Uterus (tissue), 3 donors: ENCODE measurements at regions not wholly inside any gene's neighbourhood (a gene's known extent, or its start where the extent isn't known, plus 50 kb on each side); places are given as distances from the start of the nearest gene placed in this dataset.
"Not testable (repeated sequence)": the region's sequence is repeated elsewhere in the genome, so short reads cannot be mapped to it uniquely, and the experiment has no call there.

ENCODE experiments used
- DNase-seq, 2 donors: peaks; one replicate each; pipeline ENCODE4 v3.0.0-alpha.2; 2019 to 2020
- H3K27ac ChIP-seq, 2 donors: fragments of 200-600 bp; sonication (generic); 1 replicate in 1 of 2; 2 replicates in 1 of 2; pipeline ENCODE4 v1.5.1; 2016 to 2018
- H3K27me3 ChIP-seq, 2 donors: fragments of 200-600 bp; sonication (generic); one replicate each; pipeline ENCODE4 v1.5.1; 2018 to 2019; ENCODE audit warnings: control low read depth in 1 of 2
- H3K36me3 ChIP-seq, 2 donors: fragments of 200-600 bp; sonication (generic); one replicate each; pipeline ENCODE4 v1.5.1; 2019; ENCODE audit warnings: control low read depth in 1 of 2
- H3K4me1 ChIP-seq, 2 donors: fragments of 200-600 bp; sonication (generic); one replicate each; pipeline ENCODE4 v1.5.1; 2018 to 2019; ENCODE audit warnings: control low read depth in 1 of 2
- H3K4me3 ChIP-seq, 2 donors: fragments of 200-600 bp; sonication (generic); 1 replicate in 1 of 2; 2 replicates in 1 of 2; pipeline ENCODE4 v1.5.1; 2018 to 2019; ENCODE audit warnings: mild to moderate bottlenecking in 1 of 2
- H3K9me3 ChIP-seq, 2 donors: fragments of 200-600 bp; sonication (generic); one replicate each; pipeline ENCODE4 v1.5.1; 2019; ENCODE audit warnings: control low read depth in 1 of 2
- CTCF ChIP-seq, 4 experiments: fragments of 200-600 bp in 2 of 4; fragments of 450-650 bp in 2 of 4; sonication (generic) in 2 of 4; IDR thresholded peaks; one replicate each; pipeline ENCODE4 v1.5.1; 2016 to 2019; ENCODE audit warnings: antibody characterized with exemption in 4 of 4, mild to moderate bottlenecking in 2 of 4, moderate library complexity in 1 of 4
- POLR2A ChIP-seq, 2 donors: fragments of 450-650 bp; IDR thresholded peaks; one replicate each; pipeline ENCODE4 v1.6.1; 2016; ENCODE audit warnings: antibody characterized with exemption in 2 of 2, mild to moderate bottlenecking in 1 of 2, moderate library complexity in 1 of 2
- intact Hi-C: fragments of 100-400 bp; cut with DNase I; formaldehyde crosslinking; loops from one replicate; pipeline ENCODE4 v1.15.1; 2023; ENCODE audit warnings: low total_unique reads
- donor health status: DM: yes; HTN: yes; CAD: no.

GRCh38 chr14:83893447-83893846 lies 1636.5 kb upstream of the FLRT2 start:
- Histone ChIP-seq H3K27me3 (no peaks in the 10 kb centered on the region), H3K4me3 (no peak overlapping the region), H3K36me3 (no peaks in the 10 kb centered on the region), H3K27ac (no peak overlapping the region), H3K9me3 (no peaks in the 10 kb centered on the region), H3K4me1 (no peaks in the 10 kb centered on the region)
- intact Hi-C loops, result no loop called here
- TF ChIP-seq CTCF (IDR thresholded peaks at IDR 0.05) (no peak), POLR2A (IDR thresholded peaks at IDR 0.05) (no peak)
- DNase-seq, result no peak

GRCh38 chr14:83894568-83894967 lies 1635.4 kb upstream of the FLRT2 start:
- Histone ChIP-seq H3K4me3 (no peak overlapping the region), H3K4me1 (no peaks in the 10 kb centered on the region), H3K36me3 (no peaks in the 10 kb centered on the region), H3K27me3 (no peaks in the 10 kb centered on the region), H3K27ac (no peak overlapping the region), H3K9me3 (no peaks in the 10 kb centered on the region)
- intact Hi-C loops, result no loop called here
- no peak for DNase-seq
- TF ChIP-seq CTCF (IDR thresholded peaks at IDR 0.05), result no peak
- TF ChIP-seq POLR2A (IDR thresholded peaks at IDR 0.05), result no peak

GRCh38 chr14:83898558-83898957 lies 1631.4 kb upstream of the FLRT2 start:
- intact Hi-C loops, H3K9me3 ChIP-seq, H3K4me3 ChIP-seq, H3K4me1 ChIP-seq, H3K36me3 ChIP-seq, DNase-seq, H3K27me3 ChIP-seq, H3K27ac ChIP-seq: not testable (repeated sequence)

- no peaks in the 10 kb centered on the region for H3K27me3 ChIP-seq
- no peak for TF ChIP-seq POLR2A (IDR thresholded peaks at IDR 0.05)
- TF ChIP-seq CTCF (IDR thresholded peaks at IDR 0.05), result no peak
- H3K27ac ChIP-seq, result no peak overlapping the region
- H3K9me3 ChIP-seq, result no peaks in the 10 kb centered on the region
- no peaks in the 10 kb centered on the region for H3K36me3 ChIP-seq
- DNase-seq, result no peak
- H3K4me3 ChIP-seq, result no peak overlapping the region
- no peaks in the 10 kb centered on the region for H3K4me1 ChIP-seq
- intact Hi-C loops, result no loop called here
These were observed 1630.2 kb upstream of the FLRT2 start for GRCh38 chr14:83899706-83900105.

- Histone ChIP-seq H3K27me3 (no peaks in the 10 kb centered on the region), H3K27ac (no peak overlapping the region), H3K9me3 (no peaks in the 10 kb centered on the region), H3K4me3 (no peak overlapping the region), H3K4me1 (no peaks in the 10 kb centered on the region), H3K36me3 (no peaks in the 10 kb centered on the region)
- intact Hi-C loops, result no loop called here
- DNase-seq, result no peak
- TF ChIP-seq POLR2A (IDR thresholded peaks at IDR 0.05) (no peak), CTCF (IDR thresholded peaks at IDR 0.05) (no peak)
These were observed 1624.8 kb upstream of the FLRT2 start for GRCh38 chr14:83905157-83905556.

- Histone ChIP-seq H3K4me3 (no peak overlapping the region), H3K27ac (no peak overlapping the region), H3K36me3 (no peaks in the 10 kb centered on the region), H3K9me3 (no peaks in the 10 kb centered on the region), H3K4me1 (no peaks in the 10 kb centered on the region), H3K27me3 (no peaks in the 10 kb centered on the region)
- DNase-seq, result no peak
- TF ChIP-seq CTCF (IDR thresholded peaks at IDR 0.05), result no peak
- TF ChIP-seq POLR2A (IDR thresholded peaks at IDR 0.05), result no peak
- intact Hi-C loops, result no loop called here
These were observed 1621.5 kb upstream of the FLRT2 start for GRCh38 chr14:83908419-83908818.
